MV-4-11 (cell line): ENCODE measurements at regions not wholly inside any gene's neighbourhood (a gene's known extent, or its start where the extent isn't known, plus 50 kb on each side); places are given as distances from the start of the nearest gene placed in this dataset.

Experiments used
- DNase-seq: peaks from one replicate; lab custom pipeline; 2025; lab: John Stamatoyannopoulos, UW

DNA sequence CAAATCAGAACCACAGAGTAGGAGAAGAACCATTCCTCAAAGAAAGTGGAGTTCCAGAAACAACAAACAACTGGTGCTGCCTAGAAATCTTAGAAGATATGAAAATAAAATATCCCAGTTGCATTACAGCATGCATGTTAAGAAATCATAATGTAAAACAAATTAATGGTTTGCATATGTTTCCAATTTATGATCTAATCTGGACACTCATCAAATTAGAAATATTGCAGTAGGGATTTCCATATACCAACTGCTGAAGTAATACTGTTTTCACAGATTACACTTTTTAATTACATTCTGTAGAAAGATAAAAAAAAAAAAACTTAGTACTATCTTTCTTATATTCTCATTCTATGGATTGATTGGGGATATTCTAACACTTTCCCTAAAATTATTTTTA is 1034.6 kb upstream of the C9orf72 start:
- DNase-seq = no peak

DNA sequence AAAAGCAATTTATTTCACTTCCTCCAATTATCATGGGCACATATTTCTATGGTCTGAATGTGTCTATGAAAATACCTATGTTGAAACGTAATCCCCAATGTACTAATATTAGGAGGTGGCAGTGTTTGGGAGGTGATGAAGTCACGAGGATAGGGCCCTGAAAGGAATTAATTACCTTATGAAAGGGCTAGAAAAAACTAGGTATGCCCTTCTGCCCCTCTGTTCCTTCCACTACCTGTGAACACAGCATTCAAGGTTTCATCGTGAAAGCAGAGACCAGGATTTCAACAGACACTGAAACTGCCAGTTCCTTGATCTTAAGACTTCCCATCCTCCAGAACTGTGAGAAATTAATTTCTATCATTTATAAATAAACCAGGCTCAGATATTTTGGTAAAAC is 1037.1 kb upstream of the C9orf72 start:
- DNase-seq = no peak

DNA sequence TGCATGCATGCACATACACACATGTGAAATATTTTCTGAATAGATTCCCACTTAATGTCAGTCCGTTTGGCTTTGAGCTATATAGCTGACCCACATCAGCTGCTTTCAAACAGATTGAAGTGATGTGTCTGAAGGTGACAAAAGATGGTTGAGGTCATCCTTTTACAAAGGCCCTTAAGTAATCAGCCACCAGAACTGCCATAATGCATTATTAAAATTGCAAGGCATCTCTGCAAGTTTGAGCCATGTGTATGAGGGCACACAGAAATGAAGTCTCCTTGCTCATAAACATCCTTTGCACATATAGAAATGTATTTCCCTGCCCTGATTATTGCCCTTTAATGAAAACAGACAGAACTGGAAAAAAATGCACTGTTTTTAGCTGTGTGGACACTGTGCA is 1043.0 kb upstream of the C9orf72 start:
- DNase-seq = no peak

DNA sequence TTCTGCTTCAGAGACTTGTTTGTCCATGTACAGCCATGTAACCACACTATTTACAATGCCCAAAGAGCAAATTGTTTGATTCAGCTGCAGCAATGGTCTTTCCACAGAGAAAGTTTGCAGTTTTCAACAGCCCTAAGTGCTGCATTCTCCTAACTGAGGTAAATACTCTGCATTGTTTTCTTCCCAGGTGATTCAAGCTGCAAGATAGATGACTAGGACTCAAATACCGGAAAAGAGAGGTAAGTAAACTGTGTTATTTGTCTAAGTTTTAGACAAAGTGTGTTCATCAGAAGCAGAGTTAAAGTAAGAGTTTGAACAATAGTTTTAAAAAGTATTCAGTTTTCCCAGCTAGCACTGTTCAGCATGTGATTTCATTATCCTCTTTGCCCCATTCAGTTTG is 1046.7 kb upstream of the C9orf72 start:
- no peak for DNase-seq

DNA sequence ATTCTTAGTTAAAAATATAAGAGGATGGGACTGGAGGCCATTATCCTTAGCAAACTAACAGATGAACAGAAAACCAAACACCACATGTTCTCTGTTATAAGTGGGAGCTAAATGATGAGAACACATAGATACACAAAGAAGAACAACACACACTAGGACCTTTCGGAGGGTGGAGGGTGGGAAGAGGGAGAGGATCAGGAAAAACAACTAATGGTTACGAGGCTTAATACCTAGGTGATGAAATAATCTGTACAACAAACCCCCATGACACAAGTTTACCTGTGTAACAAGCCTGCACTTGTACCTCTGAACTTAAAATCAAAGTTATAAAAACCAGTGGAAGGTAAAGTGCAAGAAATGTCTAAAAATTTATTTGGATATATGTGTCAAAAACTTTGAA is 1047.4 kb upstream of the C9orf72 start:
- no peak for DNase-seq

DNA sequence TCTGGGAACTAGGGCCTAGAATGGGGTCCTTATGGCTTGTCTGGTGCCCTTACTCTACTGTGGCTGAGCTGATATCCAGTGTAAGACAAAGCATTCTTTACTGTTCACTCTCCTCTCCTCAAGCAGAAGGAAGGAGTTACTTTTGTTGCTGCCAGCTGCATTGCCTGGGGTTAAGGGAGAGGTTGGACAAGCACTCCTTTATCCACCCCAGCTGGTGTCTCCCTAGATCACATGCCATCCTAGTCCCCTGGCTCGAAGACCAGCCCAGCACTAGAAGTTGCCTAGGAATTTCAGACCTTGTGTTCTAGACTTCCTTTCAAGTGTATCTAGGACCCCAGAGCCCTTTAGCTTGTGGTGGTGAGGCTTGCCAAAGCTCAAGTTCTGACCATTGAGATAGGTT is 1051.5 kb upstream of the C9orf72 start:
- no peak for DNase-seq

DNA sequence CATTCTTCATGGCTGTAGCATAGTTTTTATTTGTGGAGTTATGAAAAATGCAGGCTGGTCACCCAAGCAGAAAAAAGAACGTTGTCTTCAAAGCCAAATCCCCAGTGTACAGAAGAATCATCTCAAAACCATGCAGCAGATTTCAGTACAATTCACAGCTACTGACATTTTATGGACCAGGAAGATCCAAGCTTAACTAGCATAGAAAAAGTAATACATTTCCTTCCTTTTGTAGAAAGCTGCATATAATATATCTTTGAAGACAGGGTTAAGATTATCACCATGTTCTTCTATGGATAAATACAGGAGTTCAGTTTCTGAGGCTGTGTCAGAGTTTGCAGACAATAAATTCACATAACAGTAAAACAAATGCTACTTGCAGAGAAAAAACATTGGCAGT is 1054.8 kb upstream of the C9orf72 start:
- no peak for DNase-seq

DNA sequence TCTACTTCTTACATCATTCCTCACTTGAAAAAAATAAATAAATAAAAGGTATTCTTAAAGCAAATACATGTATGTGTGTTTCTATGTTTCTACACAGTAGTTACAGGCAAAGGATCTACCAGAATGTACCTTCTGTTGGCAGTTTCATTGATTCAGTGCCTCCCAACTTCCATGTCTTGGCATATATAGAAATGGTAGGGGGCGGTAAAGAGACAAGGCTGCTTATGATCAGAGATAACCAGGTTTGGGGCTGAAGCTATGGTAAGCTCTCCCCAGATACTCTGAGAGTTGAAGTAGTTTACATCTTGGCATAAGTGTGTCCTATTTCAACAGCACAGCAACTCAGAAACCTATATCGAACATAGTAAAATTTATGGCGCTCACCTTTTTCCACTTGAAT is 1075.4 kb upstream of the C9orf72 start:
- no peak for DNase-seq

DNA sequence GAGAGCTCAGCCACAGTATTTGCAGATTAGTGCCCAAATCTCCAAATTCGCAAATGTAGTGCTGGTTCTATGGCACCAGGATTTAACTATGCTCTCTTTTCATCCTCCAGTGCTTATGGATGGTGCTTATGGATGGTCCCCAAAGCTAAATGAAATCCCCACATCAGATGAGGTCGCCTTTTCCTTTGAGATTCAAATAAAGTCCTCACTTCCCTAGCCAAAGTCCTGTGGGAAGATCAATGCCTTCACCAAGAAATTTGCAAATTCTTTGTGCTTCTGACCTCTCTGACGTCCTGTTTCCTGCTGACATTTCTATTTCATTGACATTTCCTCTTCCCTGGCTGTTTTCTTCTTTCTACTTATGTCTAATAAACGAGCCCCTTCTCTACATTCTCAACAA is 1077.0 kb upstream of the C9orf72 start:
- no peak for DNase-seq

DNA sequence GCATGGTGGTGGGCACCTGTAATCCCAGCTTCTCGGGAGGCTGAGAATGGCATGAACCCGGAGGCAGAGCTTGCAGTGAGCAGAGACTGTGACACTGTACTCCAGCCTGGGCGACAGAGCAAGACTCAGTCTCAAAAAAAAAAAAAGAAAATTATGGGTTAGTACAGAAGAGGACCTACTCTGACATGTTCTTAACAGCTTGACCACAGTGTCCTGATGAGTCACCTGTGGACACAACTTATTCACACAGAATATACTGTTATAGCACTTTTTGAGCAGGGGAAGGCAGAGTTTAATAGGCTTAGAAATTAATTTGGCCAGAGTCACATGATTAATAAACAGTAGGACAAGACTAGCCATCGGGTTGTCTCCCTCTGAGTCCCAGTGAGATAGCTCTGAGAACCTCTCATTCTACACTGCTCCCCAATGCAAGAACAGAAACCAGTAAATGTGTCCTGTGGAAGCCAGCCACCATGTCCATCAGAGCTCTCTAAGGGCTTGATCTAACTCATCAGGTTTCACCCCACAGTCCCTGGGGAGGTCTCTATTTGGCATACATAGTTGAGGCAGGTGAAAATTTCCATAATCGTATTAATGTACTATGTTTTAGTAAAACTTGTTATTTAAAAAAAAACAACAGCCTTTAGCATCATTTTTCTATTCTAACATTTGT is 1077.9 kb upstream of the C9orf72 start:
- no peak for DNase-seq

DNA sequence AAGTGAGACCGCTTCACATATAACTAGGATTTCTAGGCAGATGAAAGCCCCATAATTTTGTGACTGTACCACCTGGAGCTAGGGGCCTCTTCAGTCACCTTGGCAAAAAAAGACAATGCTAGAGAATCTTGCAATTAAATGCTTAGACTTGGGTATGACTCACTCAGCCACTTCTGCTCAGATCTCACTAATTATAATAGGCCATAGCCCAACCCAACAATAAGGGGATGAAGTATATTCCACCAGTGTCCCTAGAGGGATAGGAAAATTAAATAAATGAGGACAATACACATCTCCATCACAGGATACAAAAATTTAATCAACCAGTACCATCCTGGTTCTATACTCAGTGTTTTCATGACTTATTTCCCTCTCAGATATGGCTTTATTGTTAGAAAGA is 1079.9 kb upstream of the C9orf72 start:
- no peak for DNase-seq

DNA sequence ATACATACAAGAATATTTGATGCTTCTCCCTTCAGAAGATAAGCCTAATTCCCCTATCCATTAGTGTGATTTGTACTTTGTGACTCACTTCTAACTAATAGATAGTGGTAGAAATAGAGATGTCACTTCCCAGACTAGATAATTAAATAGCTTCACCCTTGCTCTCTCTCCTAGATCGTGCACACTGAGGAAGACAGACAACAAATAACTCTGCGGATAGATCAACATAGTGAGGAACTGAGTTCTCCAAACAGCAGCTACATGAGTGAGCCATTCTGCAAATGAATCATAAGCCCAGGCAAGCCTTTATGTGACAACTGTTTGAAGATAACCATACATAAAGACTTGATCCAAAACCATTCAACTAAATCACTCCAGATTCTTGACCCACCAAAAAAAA is 1083.4 kb upstream of the C9orf72 start:
- DNase-seq = no peak

DNA sequence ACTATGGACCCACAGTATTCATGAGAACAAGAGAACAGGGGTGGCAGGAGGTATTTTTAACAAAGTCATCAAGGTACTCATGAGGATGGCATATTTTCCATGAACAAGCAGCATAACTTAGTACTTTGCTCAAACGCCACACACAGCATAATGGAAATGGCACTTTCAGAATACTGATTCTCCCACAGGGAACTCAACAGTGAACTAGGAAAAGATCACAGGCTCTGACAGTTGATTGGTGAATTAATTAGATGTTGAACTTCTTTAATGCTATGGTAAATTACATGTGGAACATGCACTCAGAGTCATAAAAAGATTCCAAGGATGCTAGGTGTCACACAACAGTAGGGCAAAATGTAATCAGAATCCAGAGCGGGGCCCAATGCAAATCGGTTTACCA is 1088.6 kb upstream of the C9orf72 start:
- DNase-seq = no peak

DNA sequence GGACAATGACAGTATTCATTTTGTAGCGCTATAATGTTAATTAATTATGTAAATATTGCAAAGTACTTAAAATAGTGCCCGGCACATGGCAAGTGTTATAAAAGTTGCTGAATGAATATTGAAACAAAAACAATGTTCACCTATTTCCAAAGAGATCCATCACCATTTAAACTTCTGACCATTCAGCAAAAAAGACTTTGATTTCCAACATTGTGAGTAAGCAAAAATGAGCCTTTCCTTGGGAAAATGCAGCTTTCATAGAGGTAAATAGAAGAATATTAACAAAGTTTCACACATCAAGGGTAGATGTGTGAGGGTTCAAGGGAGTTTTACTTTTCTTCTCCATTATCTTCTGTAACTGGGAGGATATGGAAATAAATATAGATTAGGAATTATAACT is 1089.4 kb upstream of the C9orf72 start:
- no peak for DNase-seq

DNA sequence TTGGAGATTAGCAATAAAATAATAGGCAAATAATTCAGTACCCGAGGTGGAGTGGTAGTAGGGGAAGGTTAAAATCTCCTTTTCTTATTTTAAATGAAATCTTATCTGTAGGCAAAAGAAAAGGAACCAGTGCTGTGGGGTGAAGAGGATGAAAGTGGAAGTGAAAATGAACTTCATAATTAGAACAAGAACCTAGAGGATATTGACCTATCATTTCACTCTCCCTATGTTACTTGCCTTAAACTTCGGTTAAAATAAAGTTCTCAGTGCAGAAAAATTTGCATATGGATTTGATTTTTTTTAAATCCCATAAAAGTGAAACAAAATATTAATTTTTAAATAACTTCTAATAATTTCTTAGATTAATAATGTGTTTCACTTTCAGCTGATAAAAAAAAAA is 1094.9 kb upstream of the C9orf72 start:
- peak; percentile 39 for DNase-seq

DNA sequence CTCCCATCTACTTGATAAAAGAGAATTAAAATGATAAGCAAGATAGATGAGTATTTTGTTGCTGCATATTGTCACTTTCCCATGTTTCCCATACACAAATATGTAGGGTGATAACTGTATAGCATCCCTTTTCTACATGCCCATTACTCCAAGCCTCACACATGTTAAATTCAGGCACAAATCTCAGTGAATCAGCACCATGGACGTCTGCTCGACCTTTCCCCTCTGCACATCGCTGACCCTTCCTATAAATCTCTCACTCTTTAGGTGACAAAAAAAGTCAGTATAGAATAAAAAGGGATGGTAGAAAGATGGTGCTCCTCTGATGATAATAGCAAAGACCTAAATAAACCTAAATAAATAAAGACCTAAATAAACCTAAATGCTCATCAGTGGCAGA is 1097.7 kb upstream of the C9orf72 start:
- DNase-seq = no peak

DNA sequence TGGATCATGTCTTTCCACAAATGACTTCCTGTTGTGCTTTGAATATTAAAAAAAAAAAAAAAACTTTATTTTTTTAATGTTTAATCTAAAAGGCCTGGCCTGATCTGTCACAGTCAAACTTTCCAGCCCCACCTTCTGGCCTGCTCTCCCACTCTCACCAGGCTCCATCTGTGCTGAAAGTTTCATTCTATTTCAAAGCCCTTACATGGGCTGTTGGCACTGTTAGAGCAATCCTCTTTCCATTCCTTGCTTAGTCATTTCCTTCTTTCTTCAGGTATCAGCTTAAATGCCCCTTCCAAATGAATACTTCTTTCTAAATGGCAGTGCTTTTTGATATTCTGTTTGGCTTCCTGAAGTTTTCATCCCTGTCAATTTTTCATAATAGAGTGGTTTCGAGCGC is 1104.8 kb upstream of the C9orf72 start:
- DNase-seq = no peak

DNA sequence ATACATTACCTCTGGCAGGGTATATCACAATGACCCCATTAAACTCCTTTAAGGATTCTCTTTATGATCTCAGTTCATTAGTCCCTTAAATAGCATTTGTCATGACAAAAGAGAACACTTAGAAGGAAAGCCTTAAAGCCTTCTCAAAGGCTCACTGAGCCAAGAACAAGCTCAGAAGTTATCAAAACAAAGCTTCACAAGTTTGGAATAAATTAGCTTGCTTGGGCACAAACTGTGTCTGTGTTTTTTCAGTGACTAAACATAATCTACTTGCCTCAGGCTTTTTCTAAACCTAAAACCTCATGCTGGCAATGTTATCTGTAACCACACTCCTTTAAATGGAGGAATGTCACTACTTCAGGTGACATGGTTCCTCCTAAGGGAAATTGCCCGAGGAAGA is 1114.9 kb upstream of the C9orf72 start:
- DNase-seq = no peak

DNA sequence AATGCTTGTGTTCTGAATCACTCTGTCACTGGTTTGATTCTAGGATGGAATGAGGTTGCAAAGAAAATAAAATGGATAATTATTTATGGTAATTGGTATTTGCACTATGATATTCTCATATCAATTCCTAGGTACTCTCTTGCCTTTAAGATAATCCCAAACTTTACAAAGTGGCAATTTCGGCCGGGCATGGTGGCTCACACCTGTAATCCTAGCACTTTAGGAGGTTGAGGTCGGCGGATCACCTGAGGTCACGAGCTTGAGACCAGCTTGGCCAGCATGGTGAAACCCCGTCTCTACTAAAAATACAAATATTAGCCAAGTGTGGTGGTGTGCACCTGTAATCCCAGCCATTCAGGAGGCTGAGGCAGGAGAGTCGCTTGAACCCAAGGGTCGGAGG is 1118.7 kb upstream of the C9orf72 start:
- DNase-seq = no peak

DNA sequence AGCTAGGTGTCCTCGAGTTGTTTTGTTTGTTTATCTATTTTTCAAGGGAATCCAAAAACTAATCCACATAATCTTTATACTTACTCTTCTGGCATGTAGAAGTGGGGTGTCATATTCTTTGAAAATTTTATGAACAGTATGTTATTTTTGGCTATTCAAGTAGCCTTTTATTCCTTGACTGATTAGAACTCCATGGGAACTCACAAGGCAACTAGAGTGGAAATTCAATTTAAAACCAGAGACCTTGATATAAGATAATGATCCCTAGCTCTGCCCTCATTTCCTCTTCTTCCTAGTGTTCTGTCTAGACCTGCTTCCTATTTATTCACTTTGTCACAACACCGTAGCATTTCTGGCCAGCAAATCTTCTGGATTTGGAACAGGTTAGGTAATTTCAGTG is 1123.7 kb upstream of the C9orf72 start:
- DNase-seq = no peak

DNA sequence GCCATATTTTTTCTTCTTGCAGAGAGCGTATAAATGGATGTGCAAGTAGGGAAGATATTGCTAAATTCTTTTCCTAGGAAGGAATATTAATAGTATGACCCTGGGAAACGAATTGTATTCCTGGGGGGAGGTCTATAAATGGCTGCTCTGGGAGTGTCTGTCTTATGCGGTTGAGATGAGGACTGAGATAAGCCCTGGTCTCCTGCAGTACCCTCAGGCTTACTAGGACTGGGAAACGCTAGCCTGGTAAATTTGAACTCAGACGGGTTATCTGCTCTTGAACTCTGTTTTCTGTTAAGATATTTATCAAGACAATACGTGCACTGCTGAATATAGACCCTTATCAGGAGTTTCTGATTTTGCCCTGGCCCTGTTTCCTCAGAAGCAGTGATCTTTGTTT is 1126.4 kb upstream of the C9orf72 start:
- DNase-seq = no peak

DNA sequence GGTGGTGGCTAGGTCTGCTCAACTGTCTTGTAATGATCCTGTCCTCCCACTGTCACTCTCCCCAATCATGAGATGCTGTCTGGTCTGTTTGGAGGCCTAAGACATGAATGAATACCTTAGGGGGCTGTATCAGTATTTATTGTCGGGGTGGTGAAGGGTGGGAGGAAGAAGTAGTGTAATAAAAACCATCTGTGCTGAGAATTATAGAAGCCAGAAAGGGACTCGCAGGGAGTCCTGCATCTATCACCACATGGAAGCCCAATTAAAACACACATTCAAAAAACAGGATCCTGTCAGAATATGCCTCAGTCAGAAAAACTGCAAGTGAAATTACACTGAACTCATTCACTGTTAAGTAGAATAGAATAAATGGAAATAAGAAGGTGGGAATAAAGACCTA is 1134.3 kb upstream of the C9orf72 start:
- DNase-seq = no peak

DNA sequence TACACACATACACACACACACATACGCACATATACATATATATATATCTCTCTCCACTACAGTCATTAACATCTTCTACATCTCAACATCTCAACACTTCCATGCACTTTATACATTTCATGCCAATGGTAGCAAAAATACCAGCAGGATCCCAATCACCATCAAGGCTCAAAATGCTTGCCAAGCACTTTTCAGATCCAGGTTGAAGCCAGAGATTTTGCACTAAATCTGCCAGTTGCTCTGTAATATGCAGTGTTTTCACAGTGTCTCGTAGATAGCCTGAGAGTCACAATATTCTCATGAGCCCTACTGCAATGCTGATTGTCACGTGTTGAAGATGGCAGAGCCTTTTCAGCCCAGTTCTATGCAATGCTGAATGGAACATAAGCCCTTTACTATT is 1140.9 kb upstream of the C9orf72 start:
- DNase-seq = no peak

DNA sequence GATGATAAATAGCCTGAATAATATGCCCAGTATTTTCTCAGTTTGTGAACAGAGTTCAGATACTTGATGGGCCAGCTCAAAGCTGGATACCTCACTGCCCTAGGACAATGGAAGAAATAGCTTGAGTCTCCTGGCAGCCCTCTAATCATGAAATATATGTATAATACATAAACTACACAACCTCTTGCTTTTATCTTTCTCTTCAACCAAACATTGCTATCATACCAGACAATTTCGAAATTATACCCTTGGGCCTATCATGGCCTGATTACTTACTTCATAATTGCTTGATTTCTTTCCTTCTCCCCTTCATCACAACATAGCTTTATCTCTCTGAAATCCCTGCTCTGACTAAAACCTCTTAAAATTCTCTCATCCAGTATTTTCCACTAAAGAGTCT is 1144.9 kb upstream of the C9orf72 start:
- DNase-seq = no peak

DNA sequence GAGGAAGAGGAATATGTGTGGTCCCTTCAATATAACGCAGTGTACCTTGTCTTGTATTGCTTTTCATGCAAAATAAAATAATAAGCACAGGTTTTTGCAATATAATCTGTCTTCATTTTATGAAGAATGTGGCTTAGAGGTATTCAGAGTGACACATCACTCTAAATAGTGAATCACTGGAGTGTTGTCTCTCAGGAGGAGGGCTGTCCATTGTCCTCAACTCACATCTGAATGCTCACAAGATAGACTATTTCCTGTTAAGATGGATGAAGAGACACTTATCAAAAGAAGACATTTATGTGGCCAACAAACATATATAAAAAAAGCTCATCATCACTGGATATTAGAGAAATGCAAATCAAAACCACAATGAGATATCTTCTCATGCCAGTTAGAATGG is 1147.5 kb upstream of the C9orf72 start:
- DNase-seq = no peak
